Inferior parietal cortex (tissue), 1 donor: ENCODE measurements at regions not wholly inside any gene's neighbourhood (a gene's known extent, or its start where the extent isn't known, plus 50 kb on each side); places are given as distances from the start of the nearest gene placed in this dataset.
"Not testable (repeated sequence)": the region's sequence is repeated elsewhere in the genome, so short reads cannot be mapped to it uniquely, and the experiment has no call there.

Experiments used
- DNase-seq: peaks from one replicate; pipeline ENCODE4 v3.0.0-alpha.2; 2016; ENCODE audit errors: extremely low spot score

DNA sequence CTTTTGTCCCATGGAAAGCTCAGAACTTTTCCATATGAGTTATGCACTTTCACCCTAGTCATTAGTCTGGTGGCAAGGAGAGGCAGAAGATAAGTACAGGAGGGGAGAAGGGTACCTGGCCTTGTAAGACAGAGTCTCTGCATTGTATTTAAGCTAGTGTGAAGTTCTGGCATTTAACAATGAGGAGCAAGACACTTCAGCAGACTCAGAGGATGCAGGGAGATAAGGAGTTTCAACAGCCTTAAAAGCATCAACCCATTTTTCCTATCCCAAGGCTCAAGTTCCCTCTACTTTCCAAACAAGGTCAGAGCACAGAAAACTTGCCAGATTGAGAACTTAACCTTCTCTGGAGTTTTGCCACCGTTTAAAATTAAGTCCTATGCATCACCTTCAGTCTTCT, 348.2 kb upstream of the VRK2 start:
- DNase-seq, result no peak

DNA sequence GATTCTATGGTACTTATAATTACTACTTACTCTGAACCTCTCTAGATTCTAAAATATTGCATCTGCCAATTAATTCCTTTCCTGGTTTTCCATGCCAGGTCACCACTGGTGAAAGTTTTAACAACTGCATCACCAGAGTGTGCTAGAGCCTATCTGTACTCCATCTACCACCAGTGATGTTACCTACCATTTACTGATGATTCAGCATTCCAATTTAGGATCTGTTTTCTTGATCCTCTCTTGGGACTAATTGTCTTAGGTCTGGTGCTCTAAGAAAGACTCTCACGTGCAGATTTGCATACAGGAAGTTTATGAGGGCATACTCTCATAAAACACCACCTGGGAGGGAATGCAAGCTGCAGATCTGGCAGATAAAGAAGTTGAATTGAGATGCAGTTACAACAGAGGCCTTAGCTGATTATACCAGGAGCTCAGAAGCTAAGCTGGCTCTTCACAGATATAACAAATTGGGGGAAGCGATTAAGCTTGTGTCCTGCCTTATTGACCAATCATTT, 347.6 kb upstream of the VRK2 start:
- no peak for DNase-seq

DNA sequence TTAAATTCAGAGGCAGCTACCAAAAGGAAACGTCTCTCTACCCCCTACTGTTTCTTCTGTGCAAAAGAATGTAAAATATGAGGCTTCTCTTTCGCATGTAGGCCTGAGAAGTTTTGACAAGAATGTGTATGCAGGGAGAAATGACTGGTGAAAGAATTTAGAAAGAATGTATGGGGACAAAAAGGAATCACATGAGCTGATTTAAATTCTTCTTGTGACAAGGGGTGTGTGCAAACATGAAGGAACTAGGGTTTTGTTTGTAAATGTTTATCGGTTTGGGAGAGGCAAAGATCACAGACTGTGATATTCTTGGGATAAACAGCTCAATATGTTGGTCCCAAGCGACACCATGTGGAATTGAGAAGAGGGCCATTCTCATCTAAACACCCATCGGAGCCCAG, 345.2 kb upstream of the VRK2 start:
- no peak for DNase-seq

DNA sequence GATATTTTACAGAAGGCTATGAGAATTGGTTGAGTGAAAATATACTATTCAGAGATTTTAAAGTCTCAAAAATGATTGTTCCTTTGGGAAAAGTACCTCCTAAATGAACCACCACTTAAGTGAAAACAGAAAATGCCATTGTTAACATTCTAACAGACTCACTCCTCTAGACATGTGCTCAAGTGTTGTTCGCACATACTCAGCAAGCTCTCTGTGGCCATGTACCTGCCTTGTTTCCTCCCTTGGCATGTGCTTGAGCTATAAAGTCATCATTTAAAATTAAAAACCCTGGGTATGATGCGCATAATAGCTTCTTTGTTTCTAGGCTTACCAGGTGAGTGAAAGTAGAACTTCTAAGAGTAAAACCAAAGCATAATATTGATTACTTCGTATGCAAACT, 343.2 kb upstream of the VRK2 start:
- no peak for DNase-seq

DNA sequence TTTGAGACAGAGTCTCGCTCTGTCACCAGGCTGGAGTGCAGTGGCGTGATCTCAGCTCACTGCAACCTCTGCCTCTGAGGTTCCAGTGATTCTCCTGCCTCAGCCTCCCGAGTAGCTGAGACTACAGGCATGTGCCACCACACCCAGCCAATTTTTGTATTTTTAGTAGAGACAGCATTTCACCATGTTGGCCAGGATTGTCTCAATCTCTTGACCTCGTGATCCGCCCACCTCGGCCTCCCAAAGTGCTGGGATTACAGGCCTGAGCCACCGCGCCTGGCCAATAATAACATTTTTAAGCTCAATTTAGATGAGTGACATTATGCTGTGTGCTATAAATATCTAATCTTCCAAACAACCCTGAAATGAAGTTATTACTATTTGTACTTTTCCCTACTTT, 338.8 kb upstream of the VRK2 start:
- not testable (repeated sequence) for DNase-seq

DNA sequence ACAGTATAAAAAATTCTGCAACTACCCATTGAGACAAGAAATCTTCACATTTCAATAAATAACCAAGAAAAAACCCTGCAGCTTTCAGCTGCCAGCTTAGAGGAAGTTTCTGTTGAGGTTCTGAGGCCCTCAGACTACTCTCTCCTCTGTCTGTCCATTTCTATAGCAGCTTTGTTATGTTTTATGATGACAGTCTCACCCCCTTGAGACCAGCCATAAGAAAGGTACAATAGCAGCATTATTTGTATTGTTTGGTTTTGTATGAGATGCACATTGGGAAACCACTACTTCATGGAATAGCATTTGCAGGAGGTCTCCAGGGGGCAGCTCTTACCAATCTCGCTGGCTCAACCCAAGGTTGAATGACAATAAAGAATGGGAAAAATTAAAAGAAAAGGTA, 334.6 kb upstream of the VRK2 start:
- no peak for DNase-seq

DNA sequence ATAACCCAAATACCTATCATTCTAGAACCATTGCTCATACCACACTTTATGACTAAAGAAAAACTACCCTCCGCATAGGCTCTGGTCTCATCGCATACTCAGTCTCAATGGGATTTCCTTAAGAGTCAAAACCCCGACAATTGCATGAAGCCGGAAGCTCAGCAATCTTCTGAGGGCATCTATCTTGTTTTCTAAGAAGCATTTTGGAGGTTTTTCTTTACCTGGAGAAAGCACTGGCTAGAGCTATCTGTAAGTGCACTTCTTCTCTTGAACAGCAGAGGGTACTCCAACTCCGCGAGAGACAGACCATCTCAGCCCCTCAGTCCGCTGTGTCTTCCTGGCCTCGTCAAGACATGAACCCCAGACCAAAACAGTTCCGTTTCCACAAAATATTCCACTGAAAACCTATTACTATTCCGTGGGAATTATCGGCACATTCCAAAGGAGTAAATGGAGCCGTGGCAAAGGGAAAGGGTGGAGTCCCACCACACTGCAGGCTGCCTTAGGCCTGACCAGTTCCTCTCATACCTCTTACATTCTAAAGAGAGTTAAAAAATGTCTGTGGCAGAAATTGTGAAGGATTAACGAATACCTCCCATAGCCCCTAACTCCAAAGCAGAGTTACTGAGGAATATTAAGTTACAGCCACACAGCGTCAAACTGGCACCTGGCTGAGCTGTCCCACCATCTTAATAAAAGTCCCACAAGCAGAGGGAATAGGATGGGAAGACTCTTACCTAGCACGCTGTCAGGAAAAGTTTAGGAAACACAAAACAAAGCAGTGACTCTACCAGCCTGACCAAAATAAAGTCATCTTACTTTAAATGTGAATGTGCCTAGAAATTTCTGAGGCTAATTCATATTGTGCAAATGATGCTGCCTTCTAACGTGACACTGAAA, 325.6 kb upstream of the VRK2 start:
- peak; percentile 84 for DNase-seq

DNA sequence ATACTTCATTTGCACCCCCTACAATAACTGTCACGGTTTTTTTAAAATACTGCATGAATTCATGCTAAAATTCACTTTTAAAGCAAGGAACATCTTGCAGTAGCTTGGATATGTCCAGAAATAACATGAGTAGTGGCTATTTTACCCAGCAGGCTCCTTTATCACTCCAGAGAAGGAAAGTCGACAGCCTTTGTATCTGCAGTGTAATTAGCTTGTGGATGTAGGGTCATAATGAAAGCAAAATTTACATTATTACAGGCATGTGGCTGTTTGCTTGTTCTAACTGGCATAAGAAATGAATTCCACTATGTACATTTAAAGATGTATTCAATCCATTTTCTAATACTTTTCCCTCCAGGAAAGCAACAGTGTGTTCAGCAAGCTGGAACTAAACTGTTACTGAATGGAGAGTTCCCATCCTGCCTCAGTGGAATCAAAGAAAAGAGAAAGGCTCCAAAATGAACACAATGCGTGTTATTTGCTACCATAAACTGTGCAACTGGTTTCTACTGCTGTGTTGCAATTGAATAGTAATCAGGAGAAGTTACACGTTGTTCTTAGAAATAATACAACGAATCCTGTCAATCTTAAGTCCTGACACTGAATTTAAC, 321.2 kb upstream of the VRK2 start:
- no peak for DNase-seq

DNA sequence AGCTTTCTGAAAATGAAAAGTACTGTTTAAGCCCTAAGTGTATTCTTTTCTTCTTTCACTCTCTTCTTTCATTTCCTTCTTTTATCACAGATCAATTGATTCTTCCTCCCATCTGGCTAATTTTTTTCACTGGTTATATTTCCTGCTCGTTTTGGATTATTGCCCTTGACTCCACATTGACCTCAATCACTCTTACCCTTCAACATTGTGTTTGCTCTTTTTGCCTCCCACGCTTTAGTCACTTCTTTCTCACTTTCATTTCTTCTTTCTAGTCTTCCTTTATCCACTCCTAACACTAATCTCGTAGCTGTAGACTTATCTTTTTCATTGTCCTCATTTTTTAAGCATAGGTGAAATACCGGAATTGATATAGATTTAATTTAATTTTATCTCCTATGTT, 320.3 kb upstream of the VRK2 start:
- no peak for DNase-seq

DNA sequence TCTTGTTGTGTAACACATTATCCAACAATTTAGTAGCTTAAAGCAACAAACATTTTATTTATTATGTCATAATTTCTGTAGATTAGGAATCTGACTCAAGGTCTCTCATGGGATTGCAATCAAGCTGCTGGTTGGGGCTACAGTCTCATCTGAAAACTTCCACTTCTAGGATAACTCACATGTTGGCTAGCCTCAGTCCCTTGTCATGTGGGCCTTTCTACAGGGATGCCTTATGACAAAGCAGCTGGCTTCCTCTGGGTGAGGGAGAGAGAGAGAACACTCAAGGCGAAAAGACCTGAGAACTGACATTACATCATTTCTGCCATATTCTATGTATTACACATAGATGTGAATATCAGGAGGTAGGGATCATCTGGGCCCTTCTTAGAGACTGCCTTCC, 317.9 kb upstream of the VRK2 start:
- DNase-seq, result no peak

DNA sequence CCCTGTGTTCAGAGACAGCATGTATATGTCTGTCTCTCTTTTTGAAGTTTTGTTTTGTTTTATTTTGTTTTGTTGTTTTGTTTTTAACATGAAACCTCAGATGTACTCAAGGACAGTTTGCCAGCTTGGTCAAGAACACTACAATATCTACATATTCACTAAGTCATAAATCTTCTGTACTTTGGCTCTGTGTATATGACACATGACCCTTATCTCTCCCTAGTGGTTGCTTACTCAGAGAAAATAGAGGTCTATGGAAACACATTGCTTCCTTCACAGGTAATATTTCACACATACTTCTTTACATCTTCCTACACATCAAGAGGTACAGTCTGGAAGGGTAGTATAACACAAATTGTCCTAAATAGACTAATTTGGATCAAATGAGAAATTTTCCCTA, 312.6 kb upstream of the VRK2 start:
- DNase-seq, result no peak

DNA sequence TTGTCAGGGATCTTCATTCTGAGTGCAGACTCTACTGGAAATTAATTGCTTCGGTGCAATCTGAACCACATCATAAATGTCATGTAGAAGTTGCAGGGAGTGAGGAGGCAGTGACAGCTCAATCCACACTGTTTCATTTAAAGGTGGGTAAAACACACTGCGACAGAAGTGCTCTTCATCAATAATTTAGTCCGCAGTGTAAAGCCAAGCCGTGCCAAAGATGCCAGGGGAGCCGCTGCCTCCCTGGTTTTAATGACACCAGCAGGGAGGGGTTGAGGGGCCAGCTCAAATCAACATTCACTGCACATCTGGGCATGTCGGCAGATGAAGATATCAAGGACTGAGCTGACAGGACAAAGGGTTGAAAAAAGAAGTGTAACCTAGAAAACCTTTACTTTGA, 305.7 kb upstream of the VRK2 start:
- no peak for DNase-seq

DNA sequence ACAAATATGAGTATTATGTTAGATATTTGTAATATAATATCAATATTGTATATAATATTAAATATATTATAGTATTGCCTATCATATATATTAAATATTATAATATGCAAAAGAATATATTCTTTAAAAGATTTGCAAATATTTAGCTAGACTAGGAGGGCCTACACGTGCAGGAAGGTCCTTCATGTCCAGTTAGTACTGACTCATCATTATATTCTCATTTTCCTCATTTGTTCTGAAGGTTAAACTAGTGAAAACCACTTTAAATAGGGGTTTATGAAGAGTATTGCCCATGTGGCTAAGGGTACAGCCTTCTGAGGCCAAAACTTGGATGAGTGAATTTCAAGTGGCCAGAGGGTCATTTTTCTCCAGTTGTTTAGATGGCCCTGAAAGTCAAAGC, 293.0 kb upstream of the VRK2 start:
- DNase-seq, result no peak

DNA sequence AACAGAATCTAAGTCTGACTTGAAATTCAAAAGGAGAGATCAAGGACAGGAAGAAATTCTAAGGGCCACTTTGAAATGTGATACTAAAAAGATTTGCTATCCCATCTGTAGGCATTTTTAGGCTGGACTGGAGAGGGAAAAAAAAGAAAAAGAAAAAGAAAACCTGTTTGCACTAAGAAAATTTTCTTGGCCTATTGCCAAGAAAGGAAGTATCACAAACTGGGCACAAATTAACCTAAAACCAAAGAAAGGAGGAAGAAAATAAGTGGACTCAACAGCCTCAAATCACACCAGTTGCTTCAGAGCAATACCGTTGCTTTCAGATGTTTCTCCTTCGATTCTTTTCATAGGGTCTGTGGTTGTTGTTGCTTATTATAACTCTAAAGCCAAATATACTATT, 287.9 kb upstream of the VRK2 start:
- peak; percentile 31 for DNase-seq

DNA sequence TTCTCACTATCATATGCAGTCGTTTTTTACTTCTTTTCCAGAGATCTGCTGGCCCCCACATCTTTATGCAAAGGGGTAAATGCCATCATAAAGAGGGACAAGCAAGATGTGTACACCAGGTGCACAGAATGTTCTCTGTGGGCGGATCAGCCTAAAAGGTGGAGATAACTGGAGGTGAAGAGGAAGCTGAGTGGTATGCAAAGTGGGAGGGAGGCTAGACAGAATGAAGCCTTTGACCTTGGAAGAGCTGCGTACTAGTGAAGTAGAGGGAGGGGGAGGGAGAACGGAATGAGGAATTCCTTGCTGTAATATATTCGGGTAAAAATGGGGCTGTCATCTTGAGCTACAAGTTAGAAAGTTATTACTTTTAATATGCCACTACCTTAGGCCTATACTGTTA, 287.5 kb upstream of the VRK2 start:
- DNase-seq, result peak; percentile 23

DNA sequence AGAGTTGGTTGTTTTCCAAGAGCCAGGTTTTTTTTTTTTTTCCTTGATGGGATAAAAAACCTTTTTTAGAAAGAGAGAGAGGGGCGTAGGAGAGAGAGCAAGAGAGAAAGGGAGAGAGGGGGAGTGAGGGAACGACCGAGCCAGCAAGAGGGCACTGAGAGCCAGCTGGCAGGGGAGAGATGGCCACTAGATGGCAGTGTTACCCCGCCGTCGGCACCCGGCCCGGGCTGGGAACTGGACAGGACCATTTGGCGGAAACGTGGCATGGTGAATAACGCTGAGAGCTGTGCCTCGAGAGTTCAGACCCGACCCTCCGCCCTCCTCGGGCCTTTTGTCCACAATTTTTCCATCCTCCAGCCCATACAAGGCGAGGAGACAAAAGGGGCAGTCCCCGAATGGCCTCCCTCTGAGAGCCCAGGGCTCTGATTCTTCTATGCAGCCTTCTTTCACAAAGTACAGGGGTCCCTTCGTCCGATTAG, 286.7 kb upstream of the VRK2 start:
- peak; percentile 91 for DNase-seq

DNA sequence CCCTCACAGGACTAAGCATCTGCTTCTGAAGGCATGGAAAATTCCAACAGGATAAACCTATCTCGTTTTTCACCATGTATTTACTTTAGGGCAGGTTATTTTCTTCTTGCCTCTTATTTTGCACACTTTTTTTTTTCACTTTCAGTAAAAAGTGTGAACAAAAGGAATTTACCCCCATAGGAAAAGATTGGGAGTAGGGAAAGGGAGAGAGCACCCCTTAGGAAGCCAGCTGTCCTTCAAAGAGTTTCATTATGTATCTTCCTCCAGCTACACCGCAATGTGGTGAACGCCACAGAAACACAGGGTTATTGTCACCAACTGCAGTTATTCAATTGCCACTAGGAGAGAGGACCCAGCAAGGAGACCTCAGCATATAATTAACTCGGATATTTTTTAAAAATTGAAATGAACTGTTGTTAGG, 286.2 kb upstream of the VRK2 start:
- DNase-seq, result peak; percentile 51

DNA sequence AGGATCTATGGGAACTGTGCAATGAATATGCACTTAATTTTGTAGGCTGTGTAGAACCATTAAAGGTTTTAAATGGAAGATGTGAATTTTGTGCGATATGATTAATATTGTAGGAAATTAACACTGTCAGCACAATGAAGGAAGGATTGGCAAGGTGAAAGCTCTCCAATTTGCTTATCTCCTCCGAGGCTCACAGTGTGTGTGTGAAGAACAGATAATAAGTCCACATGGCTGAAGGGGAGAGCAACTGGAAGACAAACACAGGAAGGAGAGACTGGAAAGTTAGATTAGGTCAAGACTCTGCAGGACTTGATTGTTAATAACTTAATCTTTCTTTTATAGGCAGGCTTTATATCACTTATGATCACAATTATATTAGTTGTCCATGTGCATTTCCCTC, 269.7 kb upstream of the VRK2 start:
- DNase-seq, result no peak

DNA sequence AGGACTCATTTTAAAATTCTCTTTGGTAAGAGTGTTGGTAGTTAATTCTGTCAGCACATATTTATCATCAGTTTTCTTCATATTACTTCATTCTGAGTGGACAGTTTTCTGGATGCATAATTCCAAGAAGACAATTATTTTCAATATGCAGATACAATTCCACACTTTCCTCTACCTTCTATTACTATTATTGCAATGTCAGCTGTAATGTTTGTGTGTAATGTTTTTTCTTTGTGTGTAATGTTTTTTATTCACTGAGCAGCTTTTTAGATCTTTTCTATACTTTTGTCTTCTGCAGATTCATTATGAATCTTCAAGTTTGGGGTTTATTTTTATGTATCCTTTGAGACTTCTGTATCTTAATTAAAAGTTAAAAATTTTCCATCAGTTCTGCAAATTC, 264.0 kb upstream of the VRK2 start:
- no peak for DNase-seq

DNA sequence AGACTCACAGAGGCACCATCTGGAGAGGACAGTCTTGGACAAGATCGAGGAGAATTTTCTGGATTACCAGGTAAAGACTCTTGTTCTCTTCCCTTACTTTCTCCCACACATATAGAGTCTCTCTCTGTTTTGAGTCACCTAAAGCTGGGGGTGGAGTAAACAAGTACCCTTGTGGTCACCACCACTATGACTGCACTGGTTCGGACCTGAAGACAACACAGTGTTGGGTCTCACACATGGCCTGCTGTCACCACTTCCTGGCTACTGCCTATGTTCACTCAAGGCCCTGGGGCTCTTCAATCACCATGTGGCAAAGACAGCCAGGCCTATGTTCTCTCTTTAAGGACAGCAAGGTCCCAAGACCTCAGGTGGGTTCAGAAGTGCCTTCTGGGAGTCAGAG, 253.3 kb upstream of the VRK2 start:
- no peak for DNase-seq

DNA sequence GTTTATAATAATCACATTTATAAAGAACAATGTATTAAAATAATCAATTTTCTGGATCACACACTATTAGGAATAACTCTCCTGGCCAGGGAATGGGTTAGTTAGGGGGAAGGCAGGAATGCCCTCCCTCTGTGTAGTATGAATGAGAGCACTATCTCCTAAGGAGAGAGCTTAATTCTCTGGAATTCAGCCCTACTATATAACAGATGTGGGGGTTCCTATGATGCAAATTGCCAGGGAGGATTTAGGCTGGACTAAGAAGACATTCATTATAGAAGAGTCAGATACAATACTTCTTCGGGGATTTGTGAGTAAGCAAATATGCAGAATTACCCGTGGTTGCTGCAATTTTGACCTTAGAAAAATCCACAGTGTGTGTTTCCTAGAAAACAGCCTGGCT, 250.1 kb upstream of the VRK2 start:
- DNase-seq, result no peak

DNA sequence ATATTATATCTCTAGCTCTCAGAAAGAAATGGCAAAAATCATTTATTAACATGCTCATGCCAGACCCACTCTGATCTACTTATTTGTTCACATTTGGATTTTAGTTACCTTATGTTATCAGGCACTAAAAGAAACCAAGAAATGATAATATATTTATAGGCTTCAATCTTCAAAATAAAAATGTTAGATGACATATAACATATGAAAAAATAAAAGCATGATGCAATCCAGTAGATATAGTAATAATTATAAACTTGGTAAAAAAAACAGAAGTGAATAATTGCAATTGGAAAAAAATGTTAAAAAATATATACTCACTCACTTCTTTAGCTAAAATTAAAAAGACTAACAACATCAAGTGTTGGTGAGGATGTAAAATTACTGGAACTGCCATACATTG, 248.3 kb upstream of the VRK2 start:
- DNase-seq, result no peak

DNA sequence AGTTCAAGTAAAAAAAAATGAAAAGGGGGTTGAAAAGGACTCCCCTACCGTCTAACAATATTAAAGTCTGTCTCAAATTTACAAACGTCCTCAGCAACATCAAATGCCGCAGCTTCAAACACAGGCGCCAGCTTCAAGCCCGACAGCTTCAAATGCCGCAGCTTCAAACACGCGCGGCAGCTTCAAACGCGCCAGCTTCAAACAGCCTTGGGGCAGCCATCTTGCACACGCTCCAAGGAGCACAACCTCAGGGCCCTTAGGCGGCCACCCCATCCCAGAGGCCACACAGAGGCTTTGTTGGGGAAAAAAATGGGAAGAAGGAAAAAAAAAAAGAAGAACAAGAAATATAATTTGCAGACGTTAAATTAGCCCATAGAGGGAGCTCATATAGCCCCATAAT, 244.4 kb upstream of the VRK2 start:
- DNase-seq, result no peak
